H1 (cell line): ENCODE measurements at regions not wholly inside any gene's neighbourhood (a gene's known extent, or its start where the extent isn't known, plus 50 kb on each side); places are given as distances from the start of the nearest gene placed in this dataset.
"Not testable (repeated sequence)": the region's sequence is repeated elsewhere in the genome, so short reads cannot be mapped to it uniquely, and the experiment has no call there.

Source experiments
- CTCF ChIA-PET: fragments of 300-600 bp; sonication (Branson Sonifier 250); formaldehyde crosslinking; loops from one replicate; lab custom pipeline; 2021; ENCODE audit not compliant: partially characterized antibody; lab: Charles Lee
- POLR2A ChIA-PET: fragments of 300-600 bp; sonication (Branson Sonifier 250); formaldehyde crosslinking; loops from one replicate; lab custom pipeline; 2021; ENCODE audit warnings: inconsistent platforms; ENCODE audit not compliant: partially characterized antibody; lab: Charles Lee
- DNase-seq, 2 experiments: peaks; one replicate each; pipeline versions ENCODE4 v3.0.0 to v3.0.0-alpha.2; 2010 to 2022; ENCODE audit warnings: low spot score in 2 of 2, low read depth in 1 of 2, mixed read lengths in 1 of 2
- FAIRE-seq: peaks from 2 replicates; lab custom pipeline; 2011; peaks lifted over from hg19 to GRCh38; lab: Jason Lieb, UNC
- H2AFZ ChIP-seq: 2 replicates; pipeline ENCODE4 v1.8.1; 2012; ENCODE audit warnings: low read length, inconsistent platforms
- H2AK5ac ChIP-seq: 2 replicates; pipeline ENCODE4 v1.6.1; 2013; ENCODE audit warnings: low read depth, low read length
- H2BK120ac ChIP-seq: replicated peaks from 2 replicates; pipeline ENCODE3; 2013; ENCODE audit warnings: low read depth, low read length, inconsistent platforms
- H2BK12ac ChIP-seq: 2 replicates; pipeline ENCODE4 v1.6.1; 2013; ENCODE audit warnings: low read depth, low read length
- H2BK15ac ChIP-seq: 2 replicates; pipeline ENCODE4 v1.6.1; 2013; ENCODE audit warnings: low read length
- H2BK20ac ChIP-seq: 2 replicates; pipeline ENCODE4 v1.6.1; 2013; ENCODE audit warnings: low read length
- H2BK5ac ChIP-seq: 2 replicates; pipeline ENCODE4 v1.6.1; 2013; ENCODE audit warnings: low read depth, low read length
- H3K14ac ChIP-seq: 2 replicates; pipeline ENCODE4 v1.6.1; 2013; ENCODE audit warnings: inconsistent platforms; ENCODE audit not compliant: insufficient read length
- H3K18ac ChIP-seq: 2 replicates; pipeline ENCODE4 v1.6.1; 2013; ENCODE audit warnings: low read length; ENCODE audit errors: extremely low read depth
- H3K23ac ChIP-seq: 2 replicates; pipeline ENCODE4 v1.6.1; 2013; ENCODE audit warnings: inconsistent platforms; ENCODE audit not compliant: insufficient read length
- H3K23me2 ChIP-seq: 2 replicates; pipeline ENCODE4 v1.6.1; 2013; ENCODE audit warnings: low read depth, low read length
- H3K27ac ChIP-seq: 2 replicates; pipeline ENCODE4 v1.6.1; 2011; ENCODE audit warnings: low read depth, low read length, inconsistent platforms
- H3K27me3 ChIP-seq, 4 experiments: replicated peaks in 1 of 4; 1 replicate in 1 of 4; 2 replicates in 3 of 4; pipeline versions ENCODE4 v1.6.1 to v1.8.1; 2011 to 2013; ENCODE audit warnings: low read length in 3 of 4, mild to moderate bottlenecking in 3 of 4, inconsistent platforms in 2 of 4, mixed read lengths in 2 of 4, moderate library complexity in 1 of 4; ENCODE audit not compliant: control insufficient read depth in 3 of 4, insufficient read depth in 3 of 4; ENCODE audit errors: extremely low read depth in 1 of 4
- H3K36me3 ChIP-seq, 4 experiments: 2 replicates each; pipeline versions ENCODE4 v1.6.1 to v1.8.1; 2011 to 2013; ENCODE audit warnings: mild to moderate bottlenecking in 4 of 4, low read length in 3 of 4, moderate library complexity in 2 of 4, control low read depth in 1 of 4, inconsistent platforms in 1 of 4; ENCODE audit not compliant: insufficient read depth in 4 of 4, control insufficient read depth in 2 of 4
- H3K4ac ChIP-seq: replicated peaks from 2 replicates; pipeline ENCODE3; 2013; ENCODE audit warnings: low read length, low read depth, mixed read lengths, inconsistent platforms; ENCODE audit not compliant: insufficient read length
- H3K4me1 ChIP-seq, 4 experiments: replicated peaks in 1 of 4; 1 replicate in 1 of 4; 2 replicates in 3 of 4; pipeline versions ENCODE4 v1.6.1 to v1.8.1; 2011 to 2013; ENCODE audit warnings: low read length in 3 of 4, inconsistent platforms in 2 of 4, mixed read lengths in 1 of 4; ENCODE audit not compliant: insufficient read depth in 4 of 4, control insufficient read depth in 3 of 4
- H3K4me2 ChIP-seq, 2 experiments: 2 replicates each; pipeline versions ENCODE4 v1.6.1 to v1.8.1; 2011 to 2013; ENCODE audit warnings: low read depth in 2 of 2, low read length in 2 of 2, control low read depth in 1 of 2, inconsistent platforms in 1 of 2, mild to moderate bottlenecking in 1 of 2; ENCODE audit not compliant: insufficient read depth in 1 of 2
- H3K4me3 ChIP-seq, 4 experiments: fragments of 200-600, 300-600 bp in 1 of 4; sonication (generic), shearing (Covaris generic), sonication (Bioruptor Twin) in 1 of 4; 2 replicates each; pipeline versions ENCODE4 v1.5.1 to v1.8.1; 2011 to 2016; ENCODE audit warnings: low read length in 4 of 4, low read depth in 3 of 4, control low read depth in 2 of 4, inconsistent platforms in 2 of 4, mild to moderate bottlenecking in 2 of 4, mixed read lengths in 1 of 4, moderate library complexity in 1 of 4; ENCODE audit not compliant: insufficient read depth in 2 of 4; ENCODE audit errors: extremely low read depth in 1 of 4
- H3K56ac ChIP-seq: replicated peaks from 2 replicates; pipeline ENCODE3; 2013; ENCODE audit warnings: low read depth, mild to moderate bottlenecking, mixed read lengths, low read length, inconsistent platforms; ENCODE audit not compliant: insufficient read length
- H3K79me1 ChIP-seq: 2 replicates; pipeline ENCODE4 v1.6.1; 2013; ENCODE audit warnings: low read depth, low read length, control low read depth
- H3K79me2 ChIP-seq, 2 experiments: 2 replicates each; pipeline versions ENCODE4 v1.6.1 to v1.8.1; 2012 to 2013; ENCODE audit warnings: low read length in 2 of 2, mild to moderate bottlenecking in 2 of 2, inconsistent platforms in 1 of 2; ENCODE audit not compliant: insufficient read depth in 2 of 2, control insufficient read depth in 1 of 2
- H3K9ac ChIP-seq, 4 experiments: replicated peaks in 1 of 4; 1 replicate in 1 of 4; 2 replicates in 3 of 4; pipeline versions ENCODE4 v1.6.1 to v1.8.1; 2011 to 2013; ENCODE audit warnings: low read depth in 3 of 4, low read length in 3 of 4, control low read depth in 2 of 4, mild to moderate bottlenecking in 2 of 4, moderate library complexity in 2 of 4, inconsistent platforms in 1 of 4; ENCODE audit errors: extremely low read depth in 1 of 4
- H3K9me3 ChIP-seq, 2 experiments: 2 replicates each; pipeline versions ENCODE4 v1.6.1 to v1.8.1; 2012 to 2013; ENCODE audit warnings: mild to moderate bottlenecking in 2 of 2, moderate library complexity in 2 of 2, control low read depth in 1 of 2, inconsistent platforms in 1 of 2, low read depth in 1 of 2, low read length in 1 of 2, mixed read lengths in 1 of 2; ENCODE audit not compliant: insufficient read depth in 2 of 2
- H4K20me1 ChIP-seq, 2 experiments: replicated peaks in 1 of 2; 2 replicates each; pipeline versions ENCODE3 to v1.8.1; 2011 to 2013; ENCODE audit warnings: inconsistent platforms in 2 of 2, low read length in 2 of 2, mild to moderate bottlenecking in 1 of 2; ENCODE audit not compliant: insufficient read depth in 2 of 2, control insufficient read depth in 1 of 2
- H4K5ac ChIP-seq: 2 replicates; pipeline ENCODE4 v1.6.1; 2013; ENCODE audit warnings: low read length, low read depth, mixed read lengths, inconsistent platforms; ENCODE audit not compliant: insufficient read length
- H4K8ac ChIP-seq: 2 replicates; pipeline ENCODE4 v1.8.0; 2013; ENCODE audit warnings: mild to moderate bottlenecking, moderate library complexity, low read length, inconsistent platforms; ENCODE audit not compliant: insufficient read depth; ENCODE audit errors: extremely low read depth
- H4K91ac ChIP-seq: replicated peaks from 2 replicates; pipeline ENCODE3; 2013; ENCODE audit warnings: low read length, mixed read lengths, inconsistent platforms; ENCODE audit not compliant: insufficient read length
- GTF2F1 ChIP-seq: IDR thresholded peaks from 2 replicates; pipeline ENCODE4 v1.6.1; 2012; ENCODE audit warnings: low read depth, low read length, improper control_type of control experiment, borderline replicate concordance
- WGBS, 2 experiments: shearing (Covaris generic) in 1 of 2; methylation state at CpG; one replicate each; pipeline versions ENCODE4 v1.1.6 to v1.1.7; 2013 to 2015; ENCODE audit warnings: low lambda C conversion rate in 2 of 2, mixed read lengths in 2 of 2, inconsistent platforms in 1 of 2, low coverage in 1 of 2, missing lambda C conversion rate in 1 of 2; ENCODE audit not compliant: insufficient replicate concordance in 2 of 2, insufficient coverage in 1 of 2, insufficient read length in 1 of 2; ENCODE audit errors: extremely low coverage in 1 of 2, missing lambda C conversion rate in 1 of 2; 5-methylcytosine and 5-hydroxymethylcytosine counted together

- no peak for TF ChIP-seq GTF2F1
- TF ChIP-seq, all 59 proteins: peak for 0
Measured at GRCh38 chr2:179322289-179322688, 57.7 kb upstream of the SESTD1 start (continued).

GRCh38 chr2:179321034-179321433, 56.4 kb upstream of the SESTD1 start:
- H3K79me2 ChIP-seq, H3K27ac ChIP-seq, H3K36me3 ChIP-seq, H2BK15ac ChIP-seq, FAIRE-seq, H2BK5ac ChIP-seq, H4K8ac ChIP-seq, H3K14ac ChIP-seq, H3K4me3 ChIP-seq, DNase-seq, H3K27me3 ChIP-seq, H3K4ac ChIP-seq, H3K4me2 ChIP-seq, H4K5ac ChIP-seq, H2AFZ ChIP-seq, H2BK20ac ChIP-seq, H2AK5ac ChIP-seq, H3K9me3 ChIP-seq, H2BK120ac ChIP-seq, H4K20me1 ChIP-seq, POLR2A ChIA-PET, H3K23ac ChIP-seq, H2BK12ac ChIP-seq, CTCF ChIA-PET, H3K56ac ChIP-seq, H3K4me1 ChIP-seq, H3K23me2 ChIP-seq, H3K9ac ChIP-seq, H3K18ac ChIP-seq, H4K91ac ChIP-seq, H3K79me1 ChIP-seq: not testable (repeated sequence)
- 89% methylated on average over 3 of the region's 3 CpGs; no CpG with 5 or more reads in 1 of the 2 experiments for WGBS, 2 experiments
